ENCODE measurements at regions not wholly inside any gene's neighbourhood (a gene's known extent, or its start where the extent isn't known, plus 50 kb on each side); places are given as distances from the start of the nearest gene placed in this dataset.

DNA sequence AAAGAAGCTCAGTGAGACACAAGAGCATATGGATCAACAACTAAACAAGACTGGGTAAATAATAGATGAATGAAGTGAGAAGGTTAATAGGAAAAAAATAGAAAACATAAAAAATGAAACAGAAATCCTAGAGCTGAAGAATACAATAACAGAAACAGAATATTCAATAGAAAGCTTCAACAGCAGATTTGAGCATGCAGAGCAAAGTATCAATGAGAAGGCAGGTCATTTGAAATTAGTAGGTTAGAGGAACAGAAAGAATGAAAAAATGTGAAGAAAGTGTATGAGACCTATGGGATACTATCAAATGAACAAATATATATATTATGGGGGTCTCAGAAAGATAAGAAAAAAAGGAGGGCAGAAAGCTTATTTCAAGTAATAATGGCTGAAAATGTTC is 362.9 kb upstream of the POU3F2 start:
- Histone ChIP-seq H3K4me3 (ENCODE audit: low read length) (no peak overlapping the region), H3K4me1 (ENCODE audit: control insufficient read depth, insufficient read depth, low read length) (peaks cover 2% of the 10 kb centered on the region), H3K27me3 (ENCODE audit: control insufficient read depth, insufficient read depth, low read length) (no peaks in the 10 kb centered on the region), H3K36me3 (ENCODE audit: control insufficient read depth, insufficient read depth, low read length) (no peaks in the 10 kb centered on the region), H3K9me3 (replicated peaks; ENCODE audit: control insufficient read depth, low read depth, low read length) (no peaks in the 10 kb centered on the region), H3K27ac (ENCODE audit: low read length) (no peak overlapping the region)
- no peak for DNase-seq

DNA sequence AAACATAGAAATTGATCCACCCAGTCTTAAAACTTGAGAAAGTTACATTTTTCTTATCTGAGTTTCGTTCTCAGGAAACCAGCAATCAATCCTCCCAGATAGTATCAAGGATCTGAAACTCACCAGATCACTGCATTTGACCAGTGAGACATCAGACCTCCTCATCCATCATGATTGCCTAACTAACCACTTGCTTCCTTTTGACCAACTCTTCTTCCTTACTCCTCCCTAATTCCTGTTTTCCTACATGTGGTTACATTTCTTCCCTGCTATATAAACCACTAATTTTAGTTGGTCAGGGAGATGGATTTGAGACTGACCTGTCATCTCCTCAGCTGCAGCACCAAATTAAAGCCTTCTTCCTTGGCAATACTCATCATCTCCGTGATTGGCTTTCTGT is 357.1 kb upstream of the POU3F2 start:
- 20% methylated on average over 1 of the region's 2 CpGs for WGBS (ENCODE audit: insufficient coverage)
- H3K4me1 ChIP-seq (ENCODE audit: control insufficient read depth, insufficient read depth, low read length), result no peaks in the 10 kb centered on the region

DNA sequence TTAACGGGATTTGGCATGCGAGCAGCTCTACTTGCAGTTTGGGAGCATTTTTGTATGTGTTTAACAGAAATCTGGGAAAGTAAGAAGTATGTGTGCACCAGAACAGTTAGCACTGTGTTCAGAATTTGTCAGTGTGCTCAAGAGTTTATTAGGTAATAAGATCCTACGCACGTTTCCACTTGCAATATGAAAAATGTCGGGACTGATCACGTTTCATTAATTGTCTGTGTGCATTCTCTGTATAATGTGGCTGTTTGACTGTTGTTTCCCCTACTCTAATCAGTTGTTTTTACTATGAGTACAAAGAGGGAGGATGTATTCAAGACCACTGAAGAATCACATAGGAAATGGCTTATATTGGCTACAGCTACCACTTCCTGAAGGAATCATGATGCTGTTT is 349.7 kb upstream of the POU3F2 start:
- H3K4me1 ChIP-seq (ENCODE audit: control insufficient read depth, insufficient read depth, low read length), result no peaks in the 10 kb centered on the region
- WGBS (ENCODE audit: insufficient coverage), result 0% methylated on average over 1 of the region's 6 CpGs
- no peaks in the 10 kb centered on the region for H3K9me3 ChIP-seq (replicated peaks; ENCODE audit: control insufficient read depth, low read depth, low read length)
- H3K27me3 ChIP-seq (ENCODE audit: control insufficient read depth, insufficient read depth, low read length), result no peaks in the 10 kb centered on the region
- H3K27ac ChIP-seq (ENCODE audit: low read length), result no peak overlapping the region
- no peak overlapping the region for H3K4me3 ChIP-seq (ENCODE audit: low read length)
- no peaks in the 10 kb centered on the region for H3K36me3 ChIP-seq (ENCODE audit: control insufficient read depth, insufficient read depth, low read length)
- DNase-seq, result peak; percentile 8

More for the DNA sequence above, 357.1 kb upstream of the POU3F2 start:
- Histone ChIP-seq H3K36me3 (ENCODE audit: control insufficient read depth, insufficient read depth, low read length) (no peaks in the 10 kb centered on the region), H3K9me3 (replicated peaks; ENCODE audit: control insufficient read depth, low read depth, low read length) (no peaks in the 10 kb centered on the region), H3K4me3 (ENCODE audit: low read length) (no peak overlapping the region), H3K27ac (ENCODE audit: low read length) (no peak overlapping the region), H3K27me3 (ENCODE audit: control insufficient read depth, insufficient read depth, low read length) (no peaks in the 10 kb centered on the region)
- no peak for DNase-seq

DNA sequence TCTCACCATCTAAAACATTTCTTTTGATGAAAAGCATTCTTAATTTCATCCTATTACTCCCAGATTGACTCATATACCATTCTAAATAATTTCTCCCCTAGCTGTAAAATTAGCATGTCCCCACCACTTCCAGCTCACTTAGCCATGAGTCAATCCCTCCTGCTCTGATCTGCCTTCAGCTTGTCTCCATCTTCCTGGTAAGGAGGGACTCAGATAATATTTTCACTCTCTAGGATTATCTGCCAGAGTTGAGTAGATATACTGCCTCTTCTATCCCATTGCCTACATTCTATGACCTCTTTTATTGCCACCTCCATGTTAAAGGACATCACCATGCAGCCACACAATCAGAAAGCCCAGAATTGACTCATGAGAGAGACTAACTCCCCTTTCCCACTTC is 348.8 kb upstream of the POU3F2 start:
- no peak overlapping the region for H3K27ac ChIP-seq (ENCODE audit: low read length)
- no peaks in the 10 kb centered on the region for H3K4me1 ChIP-seq (ENCODE audit: control insufficient read depth, insufficient read depth, low read length)
- H3K36me3 ChIP-seq (ENCODE audit: control insufficient read depth, insufficient read depth, low read length), result no peaks in the 10 kb centered on the region
- H3K9me3 ChIP-seq (replicated peaks; ENCODE audit: control insufficient read depth, low read depth, low read length), result no peaks in the 10 kb centered on the region
- no peak for DNase-seq
- no peaks in the 10 kb centered on the region for H3K27me3 ChIP-seq (ENCODE audit: control insufficient read depth, insufficient read depth, low read length)
- H3K4me3 ChIP-seq (ENCODE audit: low read length), result no peak overlapping the region

DNA sequence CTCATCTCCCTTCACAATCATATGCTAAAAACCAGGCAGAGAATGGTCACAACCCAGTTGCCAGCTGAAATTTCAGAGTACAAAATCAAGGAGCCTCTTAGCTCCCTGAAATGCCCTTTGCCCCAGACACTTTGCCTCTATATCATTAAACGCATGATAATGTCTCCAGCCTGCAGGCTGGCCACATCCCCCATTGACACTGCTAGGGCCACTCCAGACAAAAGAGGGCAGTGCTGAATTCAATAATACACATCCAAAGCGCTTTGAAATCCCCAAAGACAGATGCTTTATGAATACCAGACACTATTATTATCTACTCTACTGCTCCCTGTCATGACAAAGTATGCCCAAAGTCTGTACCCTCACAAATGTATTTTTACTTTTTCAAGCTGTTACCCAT is 348.3 kb upstream of the POU3F2 start:
- Histone ChIP-seq H3K9me3 (replicated peaks; ENCODE audit: control insufficient read depth, low read depth, low read length) (no peaks in the 10 kb centered on the region), H3K4me3 (ENCODE audit: low read length) (no peak overlapping the region), H3K4me1 (ENCODE audit: control insufficient read depth, insufficient read depth, low read length) (no peaks in the 10 kb centered on the region), H3K27me3 (ENCODE audit: control insufficient read depth, insufficient read depth, low read length) (no peaks in the 10 kb centered on the region), H3K36me3 (ENCODE audit: control insufficient read depth, insufficient read depth, low read length) (no peaks in the 10 kb centered on the region), H3K27ac (ENCODE audit: low read length) (no peak overlapping the region)
- DNase-seq, result no peak
- 56% methylated on average over 1 of the region's 2 CpGs for WGBS (ENCODE audit: insufficient coverage)

DNA sequence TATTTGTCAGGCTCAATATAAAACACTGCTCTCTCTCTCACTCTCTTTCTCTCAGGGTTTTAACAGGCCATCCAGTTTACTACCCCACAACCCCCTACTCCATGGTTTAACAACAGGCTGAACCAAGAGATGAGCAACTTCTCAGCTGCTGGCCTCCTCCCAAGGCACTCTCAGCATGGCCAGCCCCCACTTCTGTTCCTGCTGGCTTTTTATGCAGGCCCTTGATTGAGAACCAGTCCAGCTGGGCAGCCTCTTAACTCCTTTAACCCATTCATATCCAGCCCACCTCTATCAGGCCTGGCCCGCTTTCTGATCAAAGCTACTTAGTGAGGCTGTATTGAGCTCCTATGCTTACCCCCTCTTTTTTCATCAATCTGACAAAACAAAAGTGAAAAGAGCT is 346.8 kb upstream of the POU3F2 start:
- no peaks in the 10 kb centered on the region for H3K36me3 ChIP-seq (ENCODE audit: control insufficient read depth, insufficient read depth, low read length)
- no peak overlapping the region for H3K4me3 ChIP-seq (ENCODE audit: low read length)
- no peaks in the 10 kb centered on the region for H3K9me3 ChIP-seq (replicated peaks; ENCODE audit: control insufficient read depth, low read depth, low read length)
- H3K27ac ChIP-seq (ENCODE audit: low read length), result no peak overlapping the region
- no peaks in the 10 kb centered on the region for H3K27me3 ChIP-seq (ENCODE audit: control insufficient read depth, insufficient read depth, low read length)
- no peaks in the 10 kb centered on the region for H3K4me1 ChIP-seq (ENCODE audit: control insufficient read depth, insufficient read depth, low read length)
- no CpG with 5 or more reads among the region's 1 CpG for WGBS (ENCODE audit: insufficient coverage)
- no peak for DNase-seq

DNA sequence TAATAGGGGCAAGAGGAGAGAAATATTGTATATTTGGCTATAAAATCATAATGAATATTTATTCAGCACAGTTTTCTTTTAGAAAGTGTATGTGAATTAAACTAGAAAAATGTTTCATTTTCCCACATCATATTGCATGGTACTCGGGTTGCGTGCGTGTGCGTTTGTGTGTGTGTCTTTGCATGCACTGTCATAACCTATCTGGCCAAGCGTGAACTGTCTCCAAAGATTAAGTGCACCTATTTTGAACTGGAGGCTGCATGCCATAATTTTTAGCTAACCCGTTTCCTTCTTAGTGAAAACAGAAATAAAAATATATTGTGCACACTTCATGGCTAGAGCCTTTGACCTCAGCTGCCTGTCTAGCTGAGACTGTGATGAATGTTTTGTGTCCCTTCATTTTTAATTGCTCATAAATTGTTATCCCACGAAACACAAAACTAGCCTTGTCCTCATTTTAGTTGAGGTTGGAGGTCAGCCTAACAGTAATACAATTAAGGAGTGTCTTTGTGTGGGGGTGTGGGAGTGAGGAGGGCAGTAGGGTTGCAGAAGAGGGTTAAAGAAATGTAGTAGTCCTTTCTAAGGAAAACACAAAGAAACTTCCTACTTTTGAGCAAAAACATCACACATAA is 336.1 kb upstream of the POU3F2 start:
- no peak overlapping the region for H3K27ac ChIP-seq (ENCODE audit: low read length)
- no peak for DNase-seq
- H3K9me3 ChIP-seq (replicated peaks; ENCODE audit: control insufficient read depth, low read depth, low read length), result no peaks in the 10 kb centered on the region
- no peaks in the 10 kb centered on the region for H3K36me3 ChIP-seq (ENCODE audit: control insufficient read depth, insufficient read depth, low read length)
- H3K4me1 ChIP-seq (ENCODE audit: control insufficient read depth, insufficient read depth, low read length), result no peaks in the 10 kb centered on the region
- no peak overlapping the region for H3K4me3 ChIP-seq (ENCODE audit: low read length)
- WGBS (ENCODE audit: insufficient coverage), result no CpG with 5 or more reads among the region's 7 CpGs
- H3K27me3 ChIP-seq (ENCODE audit: control insufficient read depth, insufficient read depth, low read length), result no peaks in the 10 kb centered on the region

DNA sequence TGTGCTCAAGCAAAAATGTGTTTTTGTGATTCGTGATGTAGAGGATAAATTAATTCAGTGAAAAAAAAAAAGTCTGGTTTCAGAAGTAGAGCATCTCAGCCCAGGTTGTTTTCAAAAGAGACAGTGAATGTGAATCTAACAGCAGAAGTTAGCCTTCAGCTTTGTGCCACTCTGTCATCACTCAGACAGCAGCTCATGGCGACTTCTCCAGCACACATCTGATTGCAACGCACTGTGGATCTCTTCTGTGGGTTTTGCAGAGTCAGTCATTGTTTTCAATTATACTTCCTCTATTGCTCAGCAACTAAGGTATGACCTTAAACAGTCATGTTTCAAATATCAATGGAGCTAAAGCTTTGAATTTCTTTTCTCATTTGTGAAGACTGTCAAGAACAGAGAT is 335.5 kb upstream of the POU3F2 start:
- Histone ChIP-seq H3K4me3 (ENCODE audit: low read length) (no peak overlapping the region), H3K27me3 (ENCODE audit: control insufficient read depth, insufficient read depth, low read length) (no peaks in the 10 kb centered on the region), H3K27ac (ENCODE audit: low read length) (no peak overlapping the region), H3K9me3 (replicated peaks; ENCODE audit: control insufficient read depth, low read depth, low read length) (no peaks in the 10 kb centered on the region), H3K4me1 (ENCODE audit: control insufficient read depth, insufficient read depth, low read length) (no peaks in the 10 kb centered on the region), H3K36me3 (ENCODE audit: control insufficient read depth, insufficient read depth, low read length) (no peaks in the 10 kb centered on the region)
- no peak for DNase-seq
- 20% methylated on average over 1 of the region's 3 CpGs for WGBS (ENCODE audit: insufficient coverage)

DNA sequence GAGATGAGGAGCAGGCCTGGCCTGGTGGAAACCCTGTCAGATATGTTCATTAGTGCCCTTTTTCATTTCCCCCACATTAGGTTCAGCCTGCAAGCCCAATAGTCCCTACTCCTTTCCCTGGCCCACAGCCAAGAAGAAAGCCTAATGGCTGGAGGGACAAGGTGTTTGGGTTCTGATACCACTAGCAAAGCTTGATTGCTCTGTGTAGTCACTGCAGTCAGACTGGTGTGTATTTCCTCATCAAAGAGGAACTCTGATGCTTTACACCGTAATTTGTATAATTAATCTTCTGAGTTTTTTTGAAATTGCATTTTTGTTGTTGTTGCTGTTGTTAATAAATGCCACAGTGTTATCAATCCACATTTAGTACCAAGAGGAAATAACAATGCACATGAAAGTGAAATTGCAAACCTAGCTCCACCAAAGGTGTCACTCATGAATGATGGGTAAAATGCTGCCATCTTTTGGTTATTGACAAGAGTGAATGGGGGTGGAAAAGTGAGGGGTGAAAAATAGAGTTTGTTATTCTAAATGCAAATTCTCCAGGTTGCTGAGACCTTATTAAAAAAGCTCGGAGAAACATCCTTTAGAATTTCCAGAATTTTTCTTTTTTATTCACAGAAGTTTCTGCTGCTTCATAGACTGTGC is 320.2 kb upstream of the POU3F2 start:
- DNase-seq, result no peak
- WGBS (ENCODE audit: insufficient coverage), result no CpG with 5 or more reads among the region's 2 CpGs

DNA sequence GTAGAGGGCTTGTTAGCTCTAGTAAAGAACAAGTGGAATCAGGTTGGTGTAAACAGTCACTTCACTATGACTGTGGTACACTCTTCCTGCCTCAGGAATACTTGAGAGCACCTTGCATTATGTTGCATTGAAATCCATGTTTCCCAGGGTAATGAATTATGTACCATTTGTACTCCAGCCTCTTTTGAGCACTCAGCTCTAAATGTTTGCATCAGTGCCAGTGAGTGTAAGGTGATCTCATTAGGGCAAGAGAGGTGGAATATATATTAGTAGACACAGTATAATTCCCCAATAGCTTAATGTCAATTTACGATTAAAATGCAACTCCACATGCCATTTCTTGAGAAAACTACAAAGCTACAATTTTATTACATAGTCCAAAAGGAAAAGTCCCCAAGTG is 319.6 kb upstream of the POU3F2 start:
- H3K27ac ChIP-seq (ENCODE audit: low read length), result no peak overlapping the region
- DNase-seq, result no peak
- no peaks in the 10 kb centered on the region for H3K4me1 ChIP-seq (ENCODE audit: control insufficient read depth, insufficient read depth, low read length)
- WGBS (ENCODE audit: insufficient coverage), result no CpG with 5 or more reads among the region's 1 CpG
- H3K4me3 ChIP-seq (ENCODE audit: low read length), result no peak overlapping the region
- no peaks in the 10 kb centered on the region for H3K36me3 ChIP-seq (ENCODE audit: control insufficient read depth, insufficient read depth, low read length)
- H3K9me3 ChIP-seq (replicated peaks; ENCODE audit: control insufficient read depth, low read depth, low read length), result no peaks in the 10 kb centered on the region
- no peaks in the 10 kb centered on the region for H3K27me3 ChIP-seq (ENCODE audit: control insufficient read depth, insufficient read depth, low read length)

More for the DNA sequence above, 320.2 kb upstream of the POU3F2 start:
- H3K27me3 ChIP-seq (ENCODE audit: control insufficient read depth, insufficient read depth, low read length), result no peaks in the 10 kb centered on the region
- H3K4me3 ChIP-seq (ENCODE audit: low read length), result no peak overlapping the region
- H3K27ac ChIP-seq (ENCODE audit: low read length), result no peak overlapping the region
- no peaks in the 10 kb centered on the region for H3K4me1 ChIP-seq (ENCODE audit: control insufficient read depth, insufficient read depth, low read length)
- no peaks in the 10 kb centered on the region for H3K9me3 ChIP-seq (replicated peaks; ENCODE audit: control insufficient read depth, low read depth, low read length)
- H3K36me3 ChIP-seq (ENCODE audit: control insufficient read depth, insufficient read depth, low read length), result no peaks in the 10 kb centered on the region

DNA sequence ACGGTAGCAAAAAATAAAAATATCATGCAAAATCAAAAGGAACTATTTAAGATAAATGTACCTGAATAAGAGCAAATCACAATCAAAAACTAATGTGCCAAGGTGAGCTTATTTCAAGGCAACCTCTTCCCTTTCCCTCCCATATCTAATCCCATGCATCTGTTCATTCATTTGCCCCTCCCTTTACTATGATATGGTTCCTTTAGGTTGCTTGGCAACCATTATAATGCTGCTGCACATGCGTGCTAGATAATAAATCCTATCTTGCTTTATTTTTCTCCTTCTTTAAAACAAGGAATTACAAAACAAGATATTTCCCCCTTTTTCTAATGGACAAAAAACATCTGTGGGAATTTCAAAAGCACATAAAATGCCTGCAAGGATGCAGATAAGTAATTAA is 318.2 kb upstream of the POU3F2 start:
- Histone ChIP-seq H3K4me3 (ENCODE audit: low read length) (no peak overlapping the region), H3K9me3 (replicated peaks; ENCODE audit: control insufficient read depth, low read depth, low read length) (no peaks in the 10 kb centered on the region), H3K36me3 (ENCODE audit: control insufficient read depth, insufficient read depth, low read length) (no peaks in the 10 kb centered on the region), H3K4me1 (ENCODE audit: control insufficient read depth, insufficient read depth, low read length) (no peaks in the 10 kb centered on the region), H3K27me3 (ENCODE audit: control insufficient read depth, insufficient read depth, low read length) (no peaks in the 10 kb centered on the region), H3K27ac (ENCODE audit: low read length) (no peak overlapping the region)
- no peak for DNase-seq
- no CpG with 5 or more reads among the region's 2 CpGs for WGBS (ENCODE audit: insufficient coverage)

Measured in muscle of leg (tissue), 3 donors.